ENCODE measurements at regions not wholly inside any gene's neighbourhood (a gene's known extent, or its start where the extent isn't known, plus 50 kb on each side); places are given as distances from the start of the nearest gene placed in this dataset.

GRCh38 chr1:73472810-73473209 lies 725.2 kb downstream of the LRRIQ3 start:
- Histone ChIP-seq H3F3A (ENCODE audit: insufficient read depth, low read length, poor library complexity, severe bottlenecking) (no peaks in the 10 kb centered on the region), H3K9me2 (ENCODE audit: insufficient read depth, low read length) (no peaks in the 10 kb centered on the region), H3K4me2 (ENCODE audit: low read length) (no peak overlapping the region), H3K4me3 (ENCODE audit: low read length) (no peak overlapping the region), H4K20me1 (ENCODE audit: insufficient read depth) (no peaks in the 10 kb centered on the region), H3K79me2 (replicated peaks; ENCODE audit: insufficient read depth, low read length) (no peaks in the 10 kb centered on the region), H2AFZ (ENCODE audit: low read depth, low read length) (no peak overlapping the region), H3K27ac (ENCODE audit: low read length) (no peak overlapping the region), H3K9me3 (ENCODE audit: low read length) (no peaks in the 10 kb centered on the region), H3K36me3 (ENCODE audit: insufficient read depth, low read length) (no peaks in the 10 kb centered on the region), H3K27me3 (ENCODE audit: insufficient read depth, low read depth, low read length) (no peaks in the 10 kb centered on the region), H3K9ac (ENCODE audit: low read length) (no peak overlapping the region)
- TF ChIP-seq TAF1 (IDR thresholded peaks at IDR 0.05; ENCODE audit: low read depth) (no peak), MXI1 (conservative IDR thresholded peaks at IDR 0.05; ENCODE audit: poor library complexity, severe bottlenecking) (no peak), EZH2 (IDR thresholded peaks at IDR 0.05; ENCODE audit: borderline replicate concordance, insufficient read depth, low read length, poor library complexity, severe bottlenecking) (no peak), POLR2AphosphoS5 (IDR thresholded peaks at IDR 0.05) (no peak), CTCF (IDR thresholded peaks at IDR 0.05; ENCODE audit: poor library complexity, severe bottlenecking) (no peak), SMC3 (conservative IDR thresholded peaks at IDR 0.05; ENCODE audit: poor library complexity) (no peak), REST (IDR thresholded peaks at IDR 0.05; ENCODE audit: borderline replicate concordance) (no peak), EP300 (conservative IDR thresholded peaks at IDR 0.05; ENCODE audit: poor library complexity, severe bottlenecking) (no peak), RAD21 (conservative IDR thresholded peaks at IDR 0.05) (no peak)

- H3K27ac ChIP-seq (ENCODE audit: low read length), result no peak overlapping the region
- H3K9me2 ChIP-seq (ENCODE audit: insufficient read depth, low read length), result no peaks in the 10 kb centered on the region
- no peaks in the 10 kb centered on the region for H3K9me3 ChIP-seq (ENCODE audit: low read length)
- no peak overlapping the region for H3K9ac ChIP-seq (ENCODE audit: low read length)
- no peak overlapping the region for H3K4me3 ChIP-seq (ENCODE audit: low read length)
- no peaks in the 10 kb centered on the region for H4K20me1 ChIP-seq (ENCODE audit: insufficient read depth)
- no peak overlapping the region for H3K4me2 ChIP-seq (ENCODE audit: low read length)
- no peaks in the 10 kb centered on the region for H3K36me3 ChIP-seq (ENCODE audit: insufficient read depth, low read length)
- no peaks in the 10 kb centered on the region for H3K27me3 ChIP-seq (ENCODE audit: insufficient read depth, low read depth, low read length)
- H3F3A ChIP-seq (ENCODE audit: insufficient read depth, low read length, poor library complexity, severe bottlenecking), result no peaks in the 10 kb centered on the region
- no peaks in the 10 kb centered on the region for H3K79me2 ChIP-seq (replicated peaks; ENCODE audit: insufficient read depth, low read length)
- TF ChIP-seq RAD21 (conservative IDR thresholded peaks at IDR 0.05) (no peak), REST (IDR thresholded peaks at IDR 0.05; ENCODE audit: borderline replicate concordance) (no peak), EZH2 (IDR thresholded peaks at IDR 0.05; ENCODE audit: borderline replicate concordance, insufficient read depth, low read length, poor library complexity, severe bottlenecking) (no peak), POLR2AphosphoS5 (IDR thresholded peaks at IDR 0.05) (no peak), TAF1 (IDR thresholded peaks at IDR 0.05; ENCODE audit: low read depth) (no peak), CTCF (IDR thresholded peaks at IDR 0.05; ENCODE audit: poor library complexity, severe bottlenecking) (no peak), SMC3 (conservative IDR thresholded peaks at IDR 0.05; ENCODE audit: poor library complexity) (no peak), MXI1 (conservative IDR thresholded peaks at IDR 0.05; ENCODE audit: poor library complexity, severe bottlenecking) (no peak), EP300 (conservative IDR thresholded peaks at IDR 0.05; ENCODE audit: poor library complexity, severe bottlenecking) (no peak)
- no peak overlapping the region for H2AFZ ChIP-seq (ENCODE audit: low read depth, low read length)
Measured at GRCh38 chr1:73467731-73468130, 730.2 kb downstream of the LRRIQ3 start.
